Tibial artery (tissue), 4 donors: ENCODE measurements at regions not wholly inside any gene's neighbourhood (a gene's known extent, or its start where the extent isn't known, plus 50 kb on each side); places are given as distances from the start of the nearest gene placed in this dataset.
"Not testable (repeated sequence)": the region's sequence is repeated elsewhere in the genome, so short reads cannot be mapped to it uniquely, and the experiment has no call there.

ENCODE experiments used
- DNase-seq, 2 donors: peaks; one replicate each; pipeline ENCODE4 v3.0.0-alpha.2; 2019
- H3K27ac ChIP-seq, 2 donors: fragments of 200-600 bp; sonication (generic) in 1 of 2; 1 replicate in 1 of 2; 2 replicates in 1 of 2; pipeline ENCODE4 v1.5.1; 2018 to 2019; ENCODE audit warnings: mild to moderate bottlenecking in 1 of 2
- H3K27me3 ChIP-seq, 2 donors: fragments of 200-600 bp; sonication (generic) in 1 of 2; one replicate each; pipeline versions ENCODE4 v1.5.1 to v1.6.0; 2016 to 2019
- H3K36me3 ChIP-seq, 3 donors: fragments of 200-600 bp; sonication (generic) in 2 of 3; one replicate each; pipeline ENCODE4 v1.5.1; 2016 to 2019; ENCODE audit warnings: mild to moderate bottlenecking in 2 of 3
- H3K4me1 ChIP-seq, 4 donors: fragments of 200-600 bp; sonication (generic) in 2 of 4; 1 replicate in 3 of 4; 2 replicates in 1 of 4; pipeline ENCODE4 v1.5.1; 2016 to 2019
- H3K4me3 ChIP-seq, 2 donors: fragments of 200-600 bp; sonication (generic) in 1 of 2; 1 replicate in 1 of 2; 2 replicates in 1 of 2; pipeline ENCODE4 v1.5.1; 2018 to 2019; ENCODE audit warnings: mild to moderate bottlenecking in 2 of 2
- H3K9me3 ChIP-seq, 3 donors: fragments of 200-600 bp; sonication (generic) in 1 of 3; one replicate each; pipeline ENCODE4 v1.5.1; 2016 to 2019
- intact Hi-C: fragments of 100-400 bp; cut with DNase I; formaldehyde crosslinking; loops from one replicate; pipeline ENCODE4 v1.15.0; 2023; ENCODE audit warnings: low total_unique reads
- TF ChIP-seq, protein P1 (sequence below), 2 experiments: fragments of 200-600 bp in 1 of 2; fragments of 450-650 bp in 1 of 2; IDR thresholded peaks; one replicate each; pipeline ENCODE4 v1.5.1; 2017 to 2019; ENCODE audit warnings: antibody characterized with exemption in 2 of 2, mild to moderate bottlenecking in 1 of 2, moderate library complexity in 1 of 2

GRCh38 chrX:140034916-140035315 lies 69.6 kb upstream of the CXorf66 start:
- Histone ChIP-seq H3K27ac (no peak overlapping the region), H3K4me1 (no peaks in the 10 kb centered on the region), H3K4me3 (no peak overlapping the region), H3K36me3 (no peaks in the 10 kb centered on the region), H3K9me3 (peaks cover 0 to 24% (median 5%) of the 10 kb centered on the region in 3 donors), H3K27me3 (no peaks in the 10 kb centered on the region)
- intact Hi-C loops = no loop called here
- TF ChIP-seq, protein P1, sequence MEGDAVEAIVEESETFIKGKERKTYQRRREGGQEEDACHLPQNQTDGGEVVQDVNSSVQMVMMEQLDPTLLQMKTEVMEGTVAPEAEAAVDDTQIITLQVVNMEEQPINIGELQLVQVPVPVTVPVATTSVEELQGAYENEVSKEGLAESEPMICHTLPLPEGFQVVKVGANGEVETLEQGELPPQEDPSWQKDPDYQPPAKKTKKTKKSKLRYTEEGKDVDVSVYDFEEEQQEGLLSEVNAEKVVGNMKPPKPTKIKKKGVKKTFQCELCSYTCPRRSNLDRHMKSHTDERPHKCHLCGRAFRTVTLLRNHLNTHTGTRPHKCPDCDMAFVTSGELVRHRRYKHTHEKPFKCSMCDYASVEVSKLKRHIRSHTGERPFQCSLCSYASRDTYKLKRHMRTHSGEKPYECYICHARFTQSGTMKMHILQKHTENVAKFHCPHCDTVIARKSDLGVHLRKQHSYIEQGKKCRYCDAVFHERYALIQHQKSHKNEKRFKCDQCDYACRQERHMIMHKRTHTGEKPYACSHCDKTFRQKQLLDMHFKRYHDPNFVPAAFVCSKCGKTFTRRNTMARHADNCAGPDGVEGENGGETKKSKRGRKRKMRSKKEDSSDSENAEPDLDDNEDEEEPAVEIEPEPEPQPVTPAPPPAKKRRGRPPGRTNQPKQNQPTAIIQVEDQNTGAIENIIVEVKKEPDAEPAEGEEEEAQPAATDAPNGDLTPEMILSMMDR (IDR thresholded peaks at IDR 0.05) = no peak
- no peak for DNase-seq

GRCh38 chrX:140022482-140022881 lies 57.2 kb upstream of the CXorf66 start:
- no peak for DNase-seq
- TF ChIP-seq, protein P1 (IDR thresholded peaks at IDR 0.05) = no peak
- intact Hi-C loops = no loop called here

GRCh38 chrX:140019134-140019533 lies 53.8 kb upstream of the CXorf66 start:
- H3K4me3 ChIP-seq, H3K27ac ChIP-seq, H3K9me3 ChIP-seq, H3K36me3 ChIP-seq, DNase-seq, H3K4me1 ChIP-seq, H3K27me3 ChIP-seq, intact Hi-C loops: not testable (repeated sequence)

More at GRCh38 chrX:140022482-140022881, 57.2 kb upstream of the CXorf66 start:
- Histone ChIP-seq H3K9me3 (no peaks in the 10 kb centered on the region), H3K27ac (no peak overlapping the region), H3K4me1 (no peaks in the 10 kb centered on the region), H3K36me3 (no peaks in the 10 kb centered on the region), H3K27me3 (no peaks in the 10 kb centered on the region), H3K4me3 (no peak overlapping the region)
